Loucy (cell line): ENCODE measurements at regions not wholly inside any gene's neighbourhood (a gene's known extent, or its start where the extent isn't known, plus 50 kb on each side); places are given as distances from the start of the nearest gene placed in this dataset.

Experiments
- H2AFZ ChIP-seq: fragments of 200-600 bp; sonication (generic); 2 replicates; pipeline ENCODE4 v1.6.0; 2016; ENCODE audit warnings: antibody characterized with exemption, mild to moderate bottlenecking, low read length, moderate library complexity
- H3F3A ChIP-seq: fragments of 200-600 bp; 2 replicates; pipeline ENCODE4 v1.6.0; 2016; ENCODE audit warnings: antibody characterized with exemption, low read depth, mild to moderate bottlenecking
- H3K27me3 ChIP-seq: fragments of 200-600 bp; sonication (generic); 2 replicates; pipeline ENCODE4 v1.6.1; 2014; ENCODE audit warnings: low read length, mild to moderate bottlenecking; ENCODE audit not compliant: insufficient read depth, poor library complexity, severe bottlenecking
- H3K36me3 ChIP-seq: fragments of 200-600 bp; sonication (generic); 2 replicates; pipeline ENCODE4 v1.6.1; 2016; ENCODE audit warnings: low read length; ENCODE audit not compliant: insufficient read depth
- H3K4me1 ChIP-seq: fragments of 200-600 bp; sonication (generic); 2 replicates; pipeline ENCODE4 v1.5.1; 2014; ENCODE audit warnings: low read length, mild to moderate bottlenecking; ENCODE audit not compliant: insufficient read depth, poor library complexity, severe bottlenecking
- H3K4me2 ChIP-seq: fragments of 200-600 bp; sonication (generic); 2 replicates; pipeline ENCODE4 v1.6.0; 2014; ENCODE audit warnings: antibody characterized with exemption, low read length, low read depth, mild to moderate bottlenecking; ENCODE audit not compliant: poor library complexity, severe bottlenecking
- H3K4me3 ChIP-seq: fragments of 200-600 bp; sonication (generic); 2 replicates; pipeline ENCODE4 v1.5.1; 2014; ENCODE audit warnings: low read length, mild to moderate bottlenecking, mixed read lengths; ENCODE audit not compliant: poor library complexity, severe bottlenecking
- H3K79me2 ChIP-seq: fragments of 200-600 bp; sonication (generic); 2 replicates; pipeline ENCODE4 v1.6.1; 2014; ENCODE audit warnings: low read length; ENCODE audit not compliant: insufficient read depth
- H3K9ac ChIP-seq: fragments of 200-600 bp; sonication (generic); 2 replicates; pipeline ENCODE4 v1.6.0; 2014; ENCODE audit warnings: mild to moderate bottlenecking, low read depth, low read length, moderate library complexity; ENCODE audit not compliant: poor library complexity, severe bottlenecking
- H3K9me2 ChIP-seq: fragments of 200-600 bp; sonication (generic); replicated peaks from 2 replicates; pipeline ENCODE4 v1.6.1; 2016; ENCODE audit warnings: low read depth, low read length, mixed read lengths
- H3K9me3 ChIP-seq: fragments of 200-600 bp; sonication (generic); 2 replicates; pipeline ENCODE4 v1.6.1; 2014; ENCODE audit warnings: mild to moderate bottlenecking, antibody characterized with exemption, low read length, low read depth; ENCODE audit not compliant: insufficient read depth
- H4K20me1 ChIP-seq: fragments of 200-600 bp; sonication (generic); 2 replicates; pipeline ENCODE4 v1.6.0; 2014; ENCODE audit warnings: antibody characterized with exemption, low read length, mild to moderate bottlenecking; ENCODE audit not compliant: insufficient read depth, poor library complexity, severe bottlenecking
- EZH2phosphoT487 ChIP-seq: fragments of 200-600 bp; IDR thresholded peaks from 2 replicates; pipeline ENCODE4 v1.6.1; 2018; ENCODE audit warnings: antibody characterized with exemption, mild to moderate bottlenecking, moderate library complexity, borderline replicate concordance
- TF ChIP-seq, protein P1 (sequence below): fragments of 200-600 bp; sonication (generic); conservative IDR thresholded peaks from 2 replicates; pipeline ENCODE4 v1.5.1; 2014; ENCODE audit warnings: mild to moderate bottlenecking, antibody characterized with exemption, low read length

DNA sequence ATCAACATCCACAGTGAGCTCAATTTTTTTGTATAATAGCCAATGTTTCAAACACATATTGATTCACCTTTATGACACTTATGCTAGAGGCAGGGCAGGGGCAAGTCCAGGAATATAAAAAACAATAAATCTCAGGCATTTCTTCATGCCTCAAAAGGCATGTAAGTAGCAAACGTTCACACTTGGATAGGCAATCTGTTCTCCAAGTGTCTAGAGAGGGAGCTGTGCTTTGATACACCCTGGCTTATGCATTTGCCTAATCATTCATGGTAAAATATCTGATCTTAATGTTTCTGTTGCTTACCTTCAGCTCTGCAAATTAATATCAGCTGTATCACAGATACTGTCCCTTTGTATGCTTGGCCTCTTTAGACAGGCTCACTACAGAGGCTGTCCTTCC, 464.5 kb upstream of the SETBP1 start:
- Histone ChIP-seq H3K9me3 (no peaks in the 10 kb centered on the region), H3K27me3 (no peaks in the 10 kb centered on the region), H3F3A (no peaks in the 10 kb centered on the region), H3K4me2 (no peak overlapping the region), H3K4me1 (no peaks in the 10 kb centered on the region), H3K9me2 (no peaks in the 10 kb centered on the region), H3K79me2 (no peaks in the 10 kb centered on the region), H2AFZ (no peak overlapping the region), H3K4me3 (no peak overlapping the region), H4K20me1 (no peaks in the 10 kb centered on the region), H3K9ac (no peak overlapping the region), H3K36me3 (no peaks in the 10 kb centered on the region)
- TF ChIP-seq, protein P1, sequence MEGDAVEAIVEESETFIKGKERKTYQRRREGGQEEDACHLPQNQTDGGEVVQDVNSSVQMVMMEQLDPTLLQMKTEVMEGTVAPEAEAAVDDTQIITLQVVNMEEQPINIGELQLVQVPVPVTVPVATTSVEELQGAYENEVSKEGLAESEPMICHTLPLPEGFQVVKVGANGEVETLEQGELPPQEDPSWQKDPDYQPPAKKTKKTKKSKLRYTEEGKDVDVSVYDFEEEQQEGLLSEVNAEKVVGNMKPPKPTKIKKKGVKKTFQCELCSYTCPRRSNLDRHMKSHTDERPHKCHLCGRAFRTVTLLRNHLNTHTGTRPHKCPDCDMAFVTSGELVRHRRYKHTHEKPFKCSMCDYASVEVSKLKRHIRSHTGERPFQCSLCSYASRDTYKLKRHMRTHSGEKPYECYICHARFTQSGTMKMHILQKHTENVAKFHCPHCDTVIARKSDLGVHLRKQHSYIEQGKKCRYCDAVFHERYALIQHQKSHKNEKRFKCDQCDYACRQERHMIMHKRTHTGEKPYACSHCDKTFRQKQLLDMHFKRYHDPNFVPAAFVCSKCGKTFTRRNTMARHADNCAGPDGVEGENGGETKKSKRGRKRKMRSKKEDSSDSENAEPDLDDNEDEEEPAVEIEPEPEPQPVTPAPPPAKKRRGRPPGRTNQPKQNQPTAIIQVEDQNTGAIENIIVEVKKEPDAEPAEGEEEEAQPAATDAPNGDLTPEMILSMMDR = no peak
- TF ChIP-seq EZH2phosphoT487 = no peak

DNA sequence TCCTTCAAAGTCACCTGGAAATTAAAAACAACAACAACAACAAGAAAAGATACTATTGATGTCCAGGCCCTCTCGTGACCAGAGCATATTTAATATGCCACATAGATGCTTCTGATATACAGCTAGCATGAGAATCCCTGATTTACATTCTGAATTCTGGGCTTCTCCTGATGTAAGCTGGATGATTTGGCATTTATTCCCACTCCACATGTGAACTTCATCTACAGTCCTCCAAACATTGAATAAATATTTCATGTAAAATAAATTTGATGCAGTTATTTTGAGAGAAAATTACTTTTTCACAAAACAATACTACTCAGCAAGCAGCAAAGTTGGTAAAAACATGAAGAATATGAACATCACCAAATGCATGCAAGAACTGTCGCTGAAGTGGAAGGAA, 453.2 kb upstream of the SETBP1 start:
- Histone ChIP-seq H2AFZ (no peak overlapping the region), H3K9me2 (no peaks in the 10 kb centered on the region), H3K4me3 (no peak overlapping the region), H3K9me3 (no peaks in the 10 kb centered on the region), H3K9ac (no peak overlapping the region), H3K4me1 (peaks cover 8% of the 10 kb centered on the region), H3F3A (no peaks in the 10 kb centered on the region), H3K79me2 (no peaks in the 10 kb centered on the region), H3K36me3 (no peaks in the 10 kb centered on the region), H4K20me1 (no peaks in the 10 kb centered on the region), H3K4me2 (no peak overlapping the region), H3K27me3 (no peaks in the 10 kb centered on the region)
- TF ChIP-seq EZH2phosphoT487 = no peak
- TF ChIP-seq, protein P1 = no peak

DNA sequence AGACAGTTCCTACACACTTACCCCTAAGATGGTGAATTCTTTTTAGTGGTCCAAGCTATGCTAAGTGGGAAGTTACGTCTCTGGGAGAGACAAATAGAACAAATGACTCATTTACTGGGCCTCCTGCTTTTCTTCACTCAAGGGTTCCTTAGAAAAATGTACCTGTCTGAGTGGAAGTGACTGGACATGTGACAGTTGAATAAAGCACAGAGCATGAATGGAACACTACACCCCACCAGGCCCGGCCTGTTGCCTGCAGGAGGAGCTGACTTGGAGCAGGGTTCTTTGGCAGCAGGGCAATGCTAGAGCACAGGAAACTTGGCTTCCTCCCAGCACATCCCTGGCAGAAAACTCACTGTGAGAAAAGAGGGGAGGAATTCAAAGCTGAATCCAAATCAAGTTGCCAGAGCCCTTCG, 451.0 kb upstream of the SETBP1 start:
- H3K36me3 ChIP-seq = no peaks in the 10 kb centered on the region
- no peak overlapping the region for H3K4me3 ChIP-seq
- peaks cover 12% of the 10 kb centered on the region for H3K4me1 ChIP-seq
- no peaks in the 10 kb centered on the region for H4K20me1 ChIP-seq
- no peaks in the 10 kb centered on the region for H3K9me2 ChIP-seq
- no peaks in the 10 kb centered on the region for H3K27me3 ChIP-seq
- H3F3A ChIP-seq = no peaks in the 10 kb centered on the region
- no peak for TF ChIP-seq EZH2phosphoT487
- TF ChIP-seq, protein P1 = no peak
- H3K9me3 ChIP-seq = no peaks in the 10 kb centered on the region
- no peaks in the 10 kb centered on the region for H3K79me2 ChIP-seq
- H2AFZ ChIP-seq = no peak overlapping the region
- H3K4me2 ChIP-seq = no peak overlapping the region
- no peak overlapping the region for H3K9ac ChIP-seq
